Upper lobe of left lung (tissue), 6 donors: ENCODE measurements at regions not wholly inside any gene's neighbourhood (a gene's known extent, or its start where the extent isn't known, plus 50 kb on each side); places are given as distances from the start of the nearest gene placed in this dataset.

Experiments
- ATAC-seq, 2 donors: fragments of 200-7000 bp; cut with Tn5 transposase; one replicate each; pipeline ENCODE4 v1.9.1; 2022; ENCODE audit warnings: mild to moderate bottlenecking in 2 of 2, moderate library complexity in 2 of 2; ENCODE audit not compliant: low FRiP score in 2 of 2
- DNase-seq, 2 donors: peaks; one replicate each; pipeline ENCODE4 v3.0.0-alpha.2; 2019 to 2020
- H3K27ac ChIP-seq, 4 donors: fragments of 200-600 bp; sonication (generic); one replicate each; pipeline ENCODE4 v1.5.1; 2016 to 2019
- H3K27me3 ChIP-seq, 4 donors: fragments of 200-600 bp; sonication (generic); one replicate each; pipeline ENCODE4 v1.5.1; 2017 to 2019
- H3K36me3 ChIP-seq, 4 donors: fragments of 200-600 bp; sonication (generic); one replicate each; pipeline ENCODE4 v1.5.1; 2016 to 2019
- H3K4me1 ChIP-seq, 4 donors: fragments of 200-600 bp; sonication (generic); one replicate each; pipeline ENCODE4 v1.5.1; 2018 to 2019
- H3K4me3 ChIP-seq, 4 donors: fragments of 200-600 bp; sonication (generic); one replicate each; pipeline ENCODE4 v1.5.1; 2017 to 2019; ENCODE audit warnings: mild to moderate bottlenecking in 2 of 4, moderate library complexity in 1 of 4
- H3K9me3 ChIP-seq, 4 donors: fragments of 200-600 bp; sonication (generic); one replicate each; pipeline ENCODE4 v1.5.1; 2018 to 2019
- CTCF ChIP-seq, 6 experiments: fragments of 450-650 bp in 4 of 6; fragments of 200-600 bp in 2 of 6; sonication (generic) in 2 of 6; IDR thresholded peaks; one replicate each; pipeline ENCODE4 v1.5.1; 2016 to 2019; ENCODE audit warnings: antibody characterized with exemption in 6 of 6
- EP300 ChIP-seq, 4 donors: sonication (generic); formaldehyde crosslinking; IDR thresholded peaks; one replicate each; pipeline ENCODE4 v1.5.1; 2017; ENCODE audit warnings: antibody characterized with exemption in 4 of 4, control low read depth in 2 of 4
- POLR2A ChIP-seq, 4 donors: fragments of 450-650 bp; IDR thresholded peaks; one replicate each; pipeline ENCODE4 v1.5.1; 2016 to 2017; ENCODE audit warnings: antibody characterized with exemption in 4 of 4, mild to moderate bottlenecking in 2 of 4
- POLR2AphosphoS5 ChIP-seq, 2 donors: sonication (generic); formaldehyde crosslinking; IDR thresholded peaks; one replicate each; pipeline ENCODE4 v1.5.1; 2017; ENCODE audit warnings: antibody characterized with exemption in 2 of 2
- WGBS, 2 donors: methylation state at CpG; one replicate each; pipeline ENCODE4 v1.1.5; 2017 to 2018; 5-methylcytosine and 5-hydroxymethylcytosine counted together
- donor health status: DM: no; HTN: no; CAD: no; lungs with moderate emphysema.
- donor health status: DM: no; HTN: yes; CAD: no; lungs with severe emphysema.

- WGBS, 2 donors = 61 to 67% methylated on average over 17 of the region's 17 CpGs
- Histone ChIP-seq H3K4me1 (peaks cover 4 to 18% (median 11%) of the 10 kb centered on the region in 4 donors), H3K27me3 (peaks cover 3 to 17% (median 11%) of the 10 kb centered on the region in 4 donors), H3K36me3 (no peaks in the 10 kb centered on the region), H3K4me3 (no peak overlapping the region), H3K9me3 (no peaks in the 10 kb centered on the region), H3K27ac (no peak overlapping the region)
- ATAC-seq (no peak), DNase-seq (no peak)
- TF ChIP-seq POLR2A (IDR thresholded peaks at IDR 0.05) (no peak), CTCF (IDR thresholded peaks at IDR 0.05) (no peak), EP300 (IDR thresholded peaks at IDR 0.05) (no peak), POLR2AphosphoS5 (IDR thresholded peaks at IDR 0.05) (no peak)
Observed at GRCh38 chr20:59399426-59400099, 99.2 kb downstream of the EDN3 start.

GRCh38 chr20:59400708-59401107 is 100.3 kb downstream of the EDN3 start:
- TF ChIP-seq POLR2AphosphoS5 (IDR thresholded peaks at IDR 0.05) (no peak), CTCF (IDR thresholded peaks at IDR 0.05) (no peak), EP300 (IDR thresholded peaks at IDR 0.05) (no peak), POLR2A (IDR thresholded peaks at IDR 0.05) (no peak)
- Histone ChIP-seq H3K36me3 (no peaks in the 10 kb centered on the region), H3K9me3 (no peaks in the 10 kb centered on the region), H3K27ac (no peak overlapping the region), H3K27me3 (peaks cover 3 to 20% (median 11%) of the 10 kb centered on the region in 4 donors), H3K4me1 (peaks cover 4 to 18% (median 11%) of the 10 kb centered on the region in 4 donors), H3K4me3 (no peak overlapping the region)
- no peak for DNase-seq
- no peak for ATAC-seq
- WGBS, 2 donors = 20 to 23% methylated on average over 9 of the region's 9 CpGs

GRCh38 chr20:59402681-59403080 is 102.3 kb downstream of the EDN3 start:
- TF ChIP-seq CTCF (IDR thresholded peaks at IDR 0.05) = no peak
- no peak for TF ChIP-seq POLR2A (IDR thresholded peaks at IDR 0.05)
- no peak for TF ChIP-seq EP300 (IDR thresholded peaks at IDR 0.05)
- no peak for TF ChIP-seq POLR2AphosphoS5 (IDR thresholded peaks at IDR 0.05)
- H3K4me3 ChIP-seq = no peak overlapping the region
- DNase-seq = no peak
- peaks cover 3 to 20% (median 11%) of the 10 kb centered on the region in 4 donors for H3K27me3 ChIP-seq
- no peak overlapping the region for H3K27ac ChIP-seq
- H3K36me3 ChIP-seq = no peaks in the 10 kb centered on the region
- WGBS, 2 donors = 35 to 42% methylated on average over 9 of the region's 9 CpGs
- no peaks in the 10 kb centered on the region for H3K9me3 ChIP-seq
- ATAC-seq = no peak
- peaks cover 4 to 18% (median 11%) of the 10 kb centered on the region in 4 donors for H3K4me1 ChIP-seq

GRCh38 chr20:59403261-59403961 is 103.0 kb downstream of the EDN3 start:
- H3K36me3 ChIP-seq = no peaks in the 10 kb centered on the region
- 10 to 19% methylated on average over 23 to 43 of the region's 46 CpGs for WGBS, 2 donors
- ATAC-seq (peak; percentile 49 to 72), DNase-seq (peak; percentile 34 to 93)
- peaks cover 4 to 18% (median 11%) of the 10 kb centered on the region in 4 donors for H3K4me1 ChIP-seq
- H3K27me3 ChIP-seq = peaks cover 3 to 20% (median 11%) of the 10 kb centered on the region in 4 donors
- no peaks in the 10 kb centered on the region for H3K9me3 ChIP-seq
- H3K4me3 ChIP-seq = no peak overlapping the region
- H3K27ac ChIP-seq = no peak overlapping the region
- no peak for TF ChIP-seq EP300 (IDR thresholded peaks at IDR 0.05)
- TF ChIP-seq CTCF (IDR thresholded peaks at IDR 0.05) = peak; percentile 86 to 97 (median 92)
- TF ChIP-seq POLR2A (IDR thresholded peaks at IDR 0.05) = no peak
